Activated CD8-positive, alpha-beta memory T cell treated with anti-CD3 and anti-CD28 coated beads, Interleukin-2, amount 50 U/mL, for 4 hours (primary cell): ENCODE measurements at regions not wholly inside any gene's neighbourhood (a gene's known extent, or its start where the extent isn't known, plus 50 kb on each side); places are given as distances from the start of the nearest gene placed in this dataset.

Experiments used
- DNase-seq: peaks from one replicate; pipeline ENCODE4 v3.0.0-alpha.2; 2020

GRCh38 chr11:35077709-35078469 lies 61.1 kb upstream of the CD44 start:
- peak; percentile 34 for DNase-seq

- no peak for DNase-seq
Measured at GRCh38 chr11:35078470-35078735, 60.6 kb upstream of the CD44 start.

- DNase-seq = no peak
Measured at GRCh38 chr11:35079611-35080010, 59.4 kb upstream of the CD44 start.

GRCh38 chr11:35082321-35083180 lies 56.4 kb upstream of the CD44 start:
- peak; percentile 79 for DNase-seq

- DNase-seq = no peak
Measured at GRCh38 chr11:35083181-35083430, 55.9 kb upstream of the CD44 start.

DNA sequence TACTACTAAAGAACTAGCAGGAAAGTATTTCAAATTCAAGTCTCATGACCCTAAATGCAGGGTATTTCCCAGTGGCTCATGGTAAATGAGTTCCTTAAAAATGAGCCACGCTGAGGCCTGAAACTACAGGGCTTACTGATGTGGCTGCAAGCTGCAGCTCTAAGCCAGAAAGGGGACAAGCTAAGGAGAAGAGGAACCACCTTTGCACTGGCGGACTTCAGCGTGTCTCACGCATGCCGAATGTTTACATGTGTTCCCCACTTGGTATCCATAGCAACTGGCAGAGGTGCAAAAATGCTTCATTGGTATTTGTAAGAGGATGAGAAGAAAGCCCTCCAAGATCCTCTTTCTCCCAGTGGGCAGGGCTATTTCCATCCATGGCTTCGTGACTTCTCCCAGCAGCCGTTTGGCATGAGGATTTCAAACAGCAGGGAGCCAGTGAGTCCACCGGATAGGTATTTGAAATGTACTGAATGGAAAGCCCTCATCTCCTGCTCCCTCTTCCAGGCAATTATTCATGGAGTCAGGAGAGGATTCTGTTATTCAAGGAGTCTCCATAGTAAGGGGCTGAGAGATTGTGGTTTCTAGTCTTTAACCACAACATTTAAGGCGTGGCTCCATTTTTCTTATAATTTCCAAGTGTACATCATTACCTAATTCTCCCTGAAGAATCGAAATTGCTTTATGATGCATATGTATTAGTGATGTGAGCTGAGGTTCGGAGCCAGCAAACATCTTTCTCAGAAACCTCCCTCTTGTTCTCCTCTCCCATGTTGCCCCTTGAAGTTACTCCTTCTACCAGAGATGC lies 55.3 kb upstream of the CD44 start:
- DNase-seq = peak; percentile 50

DNA sequence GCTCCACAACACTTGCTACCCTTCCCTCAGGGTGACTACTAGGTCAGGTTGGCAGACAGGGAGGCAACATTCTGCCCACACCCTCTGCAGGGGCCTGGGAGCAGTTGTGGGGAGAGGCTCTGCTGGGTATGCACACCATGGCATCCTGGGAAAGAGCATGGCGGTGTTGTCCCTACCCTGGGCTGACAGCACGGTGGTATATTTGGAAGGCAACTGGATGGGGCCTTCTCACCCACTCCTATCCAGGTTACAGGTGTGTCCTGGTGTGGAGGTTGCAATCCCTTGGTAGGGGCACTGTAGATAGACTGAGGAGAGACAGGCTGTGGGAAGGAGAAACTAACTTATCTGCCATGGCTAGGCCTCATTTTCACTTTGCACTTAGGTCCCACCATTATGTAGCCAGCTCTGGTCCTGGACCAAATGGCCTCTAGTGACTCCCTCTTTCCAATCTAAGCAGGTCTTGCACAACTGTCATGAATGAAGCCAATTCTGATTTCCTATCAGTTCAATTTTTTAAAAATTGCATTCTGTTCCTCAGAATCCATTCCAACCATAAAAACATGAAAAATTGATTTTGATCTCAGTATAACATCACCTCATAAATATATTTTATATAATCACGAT lies 54.0 kb upstream of the CD44 start:
- no peak for DNase-seq

DNA sequence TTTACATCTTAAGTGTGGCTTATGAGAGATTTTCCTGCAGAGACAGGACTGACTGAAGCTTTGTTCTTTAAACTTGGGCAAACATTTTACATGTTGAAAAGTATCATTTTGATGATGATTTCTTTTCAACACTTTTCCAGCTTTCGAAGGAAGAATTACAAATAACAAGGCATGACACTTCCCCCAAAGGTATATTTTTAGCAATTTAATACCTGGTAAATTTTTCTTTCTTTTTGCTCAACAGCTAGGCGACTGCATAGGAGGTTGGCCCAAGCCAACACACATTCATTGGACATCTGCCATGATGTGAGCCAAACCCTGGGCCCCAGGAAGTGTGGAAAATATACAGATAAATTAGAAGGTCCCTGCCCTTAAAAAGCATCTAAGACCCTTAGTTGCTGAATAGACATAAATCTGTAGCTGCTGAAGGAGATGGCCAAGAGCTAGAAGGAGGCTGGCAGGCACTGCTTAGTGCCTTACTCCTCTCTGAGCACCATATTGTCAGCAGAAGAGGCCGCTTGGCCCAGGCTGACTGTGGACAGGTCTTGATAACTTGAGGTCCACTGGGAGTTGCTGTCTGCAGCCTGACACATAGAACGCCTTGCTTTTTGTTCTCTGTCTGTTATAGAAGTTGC lies 53.3 kb upstream of the CD44 start:
- no peak for DNase-seq

GRCh38 chr11:35087648-35088047 lies 51.3 kb upstream of the CD44 start:
- no peak for DNase-seq

GRCh38 chr11:35088226-35088625 lies 50.7 kb upstream of the CD44 start:
- DNase-seq = no peak

GRCh38 chr11:35088676-35089075 lies 50.3 kb upstream of the CD44 start:
- no peak for DNase-seq
